ENCODE measurements at regions not wholly inside any gene's neighbourhood (a gene's known extent, or its start where the extent isn't known, plus 50 kb on each side); places are given as distances from the start of the nearest gene placed in this dataset.

DNA sequence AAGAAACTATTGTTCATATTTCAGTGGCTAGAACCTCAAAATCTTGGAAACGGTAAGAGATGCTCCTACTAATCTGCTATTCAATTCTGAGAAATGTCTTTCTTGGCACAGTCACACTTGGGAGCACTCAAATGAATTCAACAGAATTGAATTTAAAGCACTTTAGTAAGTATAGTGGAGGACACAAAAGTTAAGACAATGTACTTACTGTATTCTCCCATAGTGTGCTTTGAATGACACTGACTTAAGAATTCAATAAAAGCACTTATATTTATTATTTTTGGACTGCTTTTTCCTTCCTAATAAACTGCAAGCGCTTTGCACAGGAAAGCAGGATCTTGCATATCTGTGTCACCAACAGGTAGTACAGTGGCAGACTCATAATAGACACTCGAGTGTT is 156.1 kb upstream of the RIMS1 start:
- no peak overlapping the region for H3K4me3 ChIP-seq (ENCODE audit: low read depth, low read length)
- H3K27me3 ChIP-seq (ENCODE audit: insufficient read depth, low read depth, severe bottlenecking) = no peaks in the 10 kb centered on the region
- H3K9me3 ChIP-seq (ENCODE audit: severe bottlenecking) = no peaks in the 10 kb centered on the region
- TF ChIP-seq, protein P1, sequence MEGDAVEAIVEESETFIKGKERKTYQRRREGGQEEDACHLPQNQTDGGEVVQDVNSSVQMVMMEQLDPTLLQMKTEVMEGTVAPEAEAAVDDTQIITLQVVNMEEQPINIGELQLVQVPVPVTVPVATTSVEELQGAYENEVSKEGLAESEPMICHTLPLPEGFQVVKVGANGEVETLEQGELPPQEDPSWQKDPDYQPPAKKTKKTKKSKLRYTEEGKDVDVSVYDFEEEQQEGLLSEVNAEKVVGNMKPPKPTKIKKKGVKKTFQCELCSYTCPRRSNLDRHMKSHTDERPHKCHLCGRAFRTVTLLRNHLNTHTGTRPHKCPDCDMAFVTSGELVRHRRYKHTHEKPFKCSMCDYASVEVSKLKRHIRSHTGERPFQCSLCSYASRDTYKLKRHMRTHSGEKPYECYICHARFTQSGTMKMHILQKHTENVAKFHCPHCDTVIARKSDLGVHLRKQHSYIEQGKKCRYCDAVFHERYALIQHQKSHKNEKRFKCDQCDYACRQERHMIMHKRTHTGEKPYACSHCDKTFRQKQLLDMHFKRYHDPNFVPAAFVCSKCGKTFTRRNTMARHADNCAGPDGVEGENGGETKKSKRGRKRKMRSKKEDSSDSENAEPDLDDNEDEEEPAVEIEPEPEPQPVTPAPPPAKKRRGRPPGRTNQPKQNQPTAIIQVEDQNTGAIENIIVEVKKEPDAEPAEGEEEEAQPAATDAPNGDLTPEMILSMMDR (IDR thresholded peaks at IDR 0.05; ENCODE audit: low read depth, low read length) = no peak
- H3K27ac ChIP-seq = no peak overlapping the region
- H3K36me3 ChIP-seq = no peaks in the 10 kb centered on the region
- DNase-seq = no peak

DNA sequence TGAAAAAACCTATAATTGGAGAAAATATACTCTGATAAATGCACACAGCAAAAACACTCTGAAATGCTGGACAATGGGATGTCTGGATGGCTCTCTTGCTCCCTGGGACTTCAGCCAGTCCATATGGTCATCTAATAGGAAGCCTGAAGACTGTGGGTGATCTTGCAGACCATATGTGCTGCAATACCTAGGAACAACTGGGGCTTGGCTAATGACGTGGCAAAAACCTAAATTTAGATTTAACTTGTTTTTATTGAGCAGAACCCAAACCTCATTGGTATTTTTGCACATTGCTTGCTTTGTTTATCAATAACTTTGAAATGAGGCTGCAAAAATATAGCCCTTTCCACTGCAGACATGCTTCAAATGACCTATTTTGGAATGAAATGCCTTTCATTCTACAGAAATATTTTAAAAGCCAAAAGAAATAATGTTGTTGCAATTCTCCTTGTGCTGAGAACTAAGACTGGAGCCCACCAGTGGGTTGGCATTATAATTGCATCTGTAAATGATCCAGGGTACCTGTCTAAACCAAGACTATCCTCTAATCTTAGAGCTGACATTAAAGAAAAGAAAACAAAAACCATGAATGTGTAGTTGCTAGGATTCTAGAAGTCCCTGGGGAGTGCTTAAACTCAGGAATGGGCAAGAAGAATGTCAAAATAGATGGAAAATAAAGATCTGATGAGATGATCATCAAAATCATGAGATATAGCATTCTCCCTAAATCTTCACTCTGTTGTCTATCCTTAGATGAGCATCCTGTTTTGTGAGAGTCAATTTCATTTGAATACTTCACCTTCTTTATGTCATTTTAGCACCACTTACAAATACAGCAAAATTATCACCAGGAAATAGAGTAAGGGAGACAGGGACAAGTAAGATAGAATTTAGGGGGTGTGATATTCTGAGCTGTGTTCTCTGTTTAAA is 152.1 kb upstream of the RIMS1 start:
- TF ChIP-seq, protein P1 (IDR thresholded peaks at IDR 0.05; ENCODE audit: low read depth, low read length) = no peak
- Histone ChIP-seq H3K27me3 (ENCODE audit: insufficient read depth, low read depth, severe bottlenecking) (no peaks in the 10 kb centered on the region), H3K36me3 (no peaks in the 10 kb centered on the region), H3K27ac (no peak overlapping the region), H3K9me3 (ENCODE audit: severe bottlenecking) (no peaks in the 10 kb centered on the region), H3K4me3 (ENCODE audit: low read depth, low read length) (no peak overlapping the region)
- no peak for DNase-seq

DNA sequence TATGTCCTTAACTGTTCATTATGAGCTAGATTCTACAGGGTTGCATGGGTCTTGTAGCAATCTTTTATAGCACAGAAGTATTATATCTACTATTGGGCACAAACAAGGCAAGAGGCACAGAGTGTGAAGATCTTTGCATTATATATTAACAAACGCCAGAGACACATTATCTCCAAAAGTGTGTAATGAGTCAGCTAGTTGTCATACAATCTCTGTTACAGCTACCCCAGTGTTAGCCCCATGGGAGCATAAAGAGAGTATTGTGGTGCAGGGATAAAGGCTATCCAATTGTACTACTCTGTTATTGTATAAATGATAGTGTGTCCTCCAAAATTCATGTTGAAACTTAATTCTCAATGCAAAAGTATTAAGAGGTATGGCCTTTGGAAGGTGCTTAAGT is 148.4 kb upstream of the RIMS1 start:
- Histone ChIP-seq H3K27me3 (ENCODE audit: insufficient read depth, low read depth, severe bottlenecking) (no peaks in the 10 kb centered on the region), H3K36me3 (no peaks in the 10 kb centered on the region), H3K9me3 (ENCODE audit: severe bottlenecking) (no peaks in the 10 kb centered on the region), H3K27ac (no peak overlapping the region), H3K4me3 (ENCODE audit: low read depth, low read length) (no peak overlapping the region)
- TF ChIP-seq, protein P1 (IDR thresholded peaks at IDR 0.05; ENCODE audit: low read depth, low read length) = no peak
- no peak for DNase-seq

DNA sequence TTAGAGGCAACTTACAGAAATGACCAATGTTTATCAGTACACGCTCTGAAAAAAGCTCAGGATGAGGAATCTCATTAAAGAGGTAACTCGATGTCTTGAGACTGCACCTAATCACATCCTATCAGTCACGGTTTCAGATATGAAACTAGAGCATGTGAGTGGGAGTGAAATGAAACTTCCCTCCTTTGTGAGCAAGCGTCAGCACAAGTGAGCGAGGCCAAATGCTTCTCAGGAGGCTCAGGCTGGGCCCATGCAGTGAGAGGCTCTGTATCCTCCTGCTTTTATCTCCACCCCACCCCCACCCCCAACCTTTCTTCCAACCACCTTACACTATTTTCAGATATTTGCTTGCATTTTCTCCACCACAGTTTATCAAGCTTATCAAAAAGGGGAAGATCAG is 140.8 kb upstream of the RIMS1 start:
- Histone ChIP-seq H3K9me3 (ENCODE audit: severe bottlenecking) (no peaks in the 10 kb centered on the region), H3K27me3 (ENCODE audit: insufficient read depth, low read depth, severe bottlenecking) (no peaks in the 10 kb centered on the region), H3K36me3 (no peaks in the 10 kb centered on the region), H3K27ac (no peak overlapping the region), H3K4me3 (ENCODE audit: low read depth, low read length) (no peak overlapping the region)
- DNase-seq = no peak
- TF ChIP-seq, protein P1 (IDR thresholded peaks at IDR 0.05; ENCODE audit: low read depth, low read length) = no peak

DNA sequence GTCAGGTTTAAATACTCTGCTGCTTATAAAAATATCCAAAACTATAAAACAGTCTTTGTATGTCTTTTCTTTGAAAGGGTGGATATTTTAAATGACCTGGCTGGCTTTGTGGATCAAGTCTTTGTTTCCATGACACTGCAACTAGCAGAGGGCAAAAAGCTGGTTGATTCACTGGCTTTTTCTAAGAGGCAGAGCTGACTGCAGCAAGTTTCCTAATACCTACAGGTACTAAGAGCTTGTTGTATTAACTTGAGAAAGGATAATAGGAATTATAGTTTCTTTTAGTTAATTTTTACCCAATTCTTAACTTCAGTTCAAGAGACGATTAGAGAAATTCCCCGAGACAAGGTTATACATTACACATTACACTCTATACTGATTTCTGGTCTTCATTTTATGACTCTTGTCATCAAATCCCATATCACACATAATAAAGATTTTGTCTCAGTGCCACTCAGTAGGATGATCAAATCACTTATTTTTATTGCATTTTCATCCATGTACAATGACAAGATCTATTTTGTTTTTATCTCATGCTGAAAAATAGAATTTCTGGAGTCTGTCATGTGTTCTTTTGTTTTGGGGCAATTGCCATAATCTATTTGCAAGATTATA is 120.1 kb upstream of the RIMS1 start:
- TF ChIP-seq, protein P1 (IDR thresholded peaks at IDR 0.05; ENCODE audit: low read depth, low read length) = no peak
- Histone ChIP-seq H3K4me3 (ENCODE audit: low read depth, low read length) (no peak overlapping the region), H3K36me3 (no peaks in the 10 kb centered on the region), H3K27ac (no peak overlapping the region), H3K27me3 (ENCODE audit: insufficient read depth, low read depth, severe bottlenecking) (peaks cover 6% of the 10 kb centered on the region), H3K9me3 (ENCODE audit: severe bottlenecking) (no peaks in the 10 kb centered on the region)
- DNase-seq = no peak

All from WERI-Rb-1 (cell line).